GM21528 (cell line): ENCODE measurements at regions not wholly inside any gene's neighbourhood (a gene's known extent, or its start where the extent isn't known, plus 50 kb on each side); places are given as distances from the start of the nearest gene placed in this dataset.

ENCODE experiments used
- ATAC-seq: cut with Tn5 transposase; IDR thresholded peaks from one replicate; pipeline ENCODE4 v1.9.1; 2021; ENCODE audit warnings: mild to moderate bottlenecking, moderate library complexity; ENCODE audit not compliant: unreplicated experiment, low FRiP score

DNA sequence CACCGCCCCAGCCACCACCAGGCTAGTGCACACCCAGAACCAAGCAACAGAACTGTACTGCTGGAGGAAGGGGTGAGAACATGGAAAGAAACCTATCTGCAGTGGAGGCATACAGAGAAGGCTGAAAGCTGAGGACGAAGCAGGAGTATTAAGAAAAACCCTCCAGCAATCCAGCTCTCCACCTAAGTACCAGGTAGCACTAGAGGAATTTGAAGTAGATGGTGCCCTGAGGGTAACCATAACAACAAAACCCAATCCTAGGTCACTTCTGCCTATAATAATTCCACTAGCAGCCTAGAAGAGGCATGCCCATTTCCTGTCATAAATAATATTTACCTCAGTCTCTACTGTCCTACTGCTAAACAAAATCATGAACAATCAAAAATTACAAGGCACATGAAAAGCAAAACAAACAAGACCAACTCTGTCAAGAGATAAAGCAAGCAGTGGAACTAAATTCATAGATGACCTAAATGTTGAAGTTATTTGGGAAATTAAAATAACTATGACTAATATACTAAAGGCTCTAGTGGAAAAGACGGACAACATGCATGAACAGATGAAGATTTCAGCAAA lies 51.1 kb downstream of the HYCC1 start:
- no peak for ATAC-seq

DNA sequence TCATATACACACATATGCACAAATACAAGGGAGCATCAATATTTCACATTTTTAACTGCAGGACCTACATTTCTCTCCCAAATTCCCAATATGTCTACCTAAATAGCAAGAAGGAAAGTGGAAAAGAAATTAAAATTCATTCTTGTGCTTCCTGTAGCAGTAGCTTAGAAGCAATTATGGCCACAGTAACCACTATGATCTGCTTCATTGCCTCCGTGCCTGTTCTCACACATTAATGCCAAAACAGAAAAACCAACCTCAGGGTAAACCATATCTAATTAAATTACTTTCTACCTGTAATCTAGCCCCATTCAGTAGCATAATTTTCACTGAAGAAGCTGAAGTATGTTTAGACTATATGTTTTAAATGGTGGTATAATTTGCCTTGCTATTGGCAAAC lies 55.2 kb downstream of the HYCC1 start:
- ATAC-seq = no peak

DNA sequence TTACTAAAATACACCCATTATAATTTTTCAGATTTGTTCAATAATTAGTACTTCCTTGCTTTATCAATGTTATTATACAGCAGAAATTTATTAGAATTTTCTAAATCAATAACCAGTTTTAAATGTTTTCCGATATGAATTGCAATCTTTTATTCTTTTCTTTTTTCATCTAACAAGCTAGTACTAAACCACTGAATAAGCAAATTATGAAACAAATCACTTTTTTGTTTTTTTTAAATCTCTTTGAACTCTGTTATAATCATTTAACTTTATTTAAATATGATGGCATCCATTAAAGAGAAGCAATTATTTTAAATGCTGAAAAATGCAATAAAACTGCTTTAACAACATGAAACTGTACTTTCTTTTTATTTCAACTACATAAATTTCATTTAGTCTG lies 59.7 kb downstream of the HYCC1 start:
- ATAC-seq = no peak

DNA sequence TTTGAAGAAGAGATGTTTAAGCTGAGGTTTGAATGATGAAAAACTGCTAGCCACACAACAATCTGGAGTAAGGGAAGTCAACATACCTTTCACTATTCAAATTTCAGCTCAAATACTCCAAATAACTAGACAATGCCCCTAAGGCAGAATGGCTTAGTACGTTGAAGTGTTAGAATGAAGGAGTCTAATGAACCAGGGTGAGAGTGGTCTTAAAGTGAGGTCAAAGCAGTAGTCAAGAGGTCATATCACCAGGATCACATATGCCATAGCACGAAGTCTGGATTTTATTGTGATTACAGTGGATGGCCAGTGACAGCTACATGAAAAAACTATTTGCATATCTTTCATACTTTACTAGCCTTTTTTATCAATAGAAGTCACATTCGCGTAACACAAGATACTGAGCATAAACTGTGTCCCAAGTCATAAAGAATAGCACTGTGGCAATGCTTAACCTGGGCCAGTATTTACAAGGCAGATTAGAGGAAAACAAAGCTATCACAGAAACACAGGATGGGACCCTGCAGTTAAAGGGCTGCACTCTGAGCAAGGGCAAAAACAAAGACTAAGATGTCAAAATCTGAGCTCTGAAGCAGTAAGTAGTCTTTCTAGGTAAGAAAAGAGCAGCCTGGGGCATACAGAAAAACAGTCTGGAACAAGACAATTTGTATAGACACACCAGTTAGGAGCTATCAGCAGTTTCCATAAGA lies 61.5 kb downstream of the HYCC1 start:
- ATAC-seq = no peak

DNA sequence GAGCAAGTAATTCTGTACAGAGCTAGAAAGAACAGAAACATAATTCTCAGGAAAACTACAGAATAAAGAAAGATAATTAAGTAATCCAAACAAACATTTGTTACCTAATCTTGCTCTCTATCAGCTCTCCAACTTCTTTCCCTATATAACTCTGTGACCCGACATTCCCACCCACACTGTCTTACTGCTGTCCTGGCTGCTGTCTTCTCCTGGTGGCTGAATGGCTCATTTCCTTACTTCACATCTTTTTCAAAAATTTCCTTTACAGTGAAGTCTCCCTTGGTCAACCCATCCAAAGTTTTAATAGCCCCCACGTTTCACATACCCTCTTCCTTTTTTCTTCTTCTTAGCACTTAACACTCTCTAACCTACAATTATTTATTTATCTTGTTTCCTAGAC lies 64.0 kb downstream of the HYCC1 start:
- ATAC-seq = no peak

DNA sequence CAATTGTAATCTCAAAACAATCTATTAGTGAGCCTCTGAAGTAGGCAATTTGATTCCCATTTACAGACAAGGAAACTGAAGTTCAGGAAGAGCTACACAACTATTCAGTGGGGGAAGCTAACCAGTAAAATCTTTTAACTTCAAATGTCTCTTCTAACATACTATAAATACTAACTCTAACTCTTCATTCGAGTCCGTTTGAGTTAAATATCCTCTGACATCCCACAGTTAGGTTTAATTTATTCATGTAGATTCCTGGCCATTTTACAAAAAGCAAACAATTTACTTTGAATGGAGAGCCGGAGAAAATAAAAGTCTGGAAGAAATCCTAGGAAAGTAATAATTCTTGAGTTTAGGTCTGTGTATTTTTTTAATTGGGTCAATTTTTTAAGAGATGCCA lies 64.7 kb downstream of the HYCC1 start:
- no peak for ATAC-seq

DNA sequence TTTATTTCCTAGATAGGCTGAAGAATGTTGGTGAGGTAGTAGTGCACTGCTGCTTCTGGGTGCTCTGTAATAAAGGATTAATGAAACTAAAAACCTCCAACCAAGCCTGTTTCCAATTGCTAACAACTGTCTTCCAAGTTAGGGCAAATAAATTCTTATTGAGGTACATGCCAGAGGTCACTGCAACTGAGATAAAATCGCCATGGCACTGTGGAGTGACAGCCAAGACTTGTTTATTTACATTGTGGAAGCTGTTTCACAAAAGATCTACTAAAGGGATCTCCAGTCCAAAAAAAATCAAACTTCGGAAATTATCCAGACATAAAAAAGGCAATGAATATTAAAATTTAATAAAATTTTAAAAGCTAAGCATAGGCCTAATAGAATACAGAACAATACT lies 65.2 kb downstream of the HYCC1 start:
- no peak for ATAC-seq

DNA sequence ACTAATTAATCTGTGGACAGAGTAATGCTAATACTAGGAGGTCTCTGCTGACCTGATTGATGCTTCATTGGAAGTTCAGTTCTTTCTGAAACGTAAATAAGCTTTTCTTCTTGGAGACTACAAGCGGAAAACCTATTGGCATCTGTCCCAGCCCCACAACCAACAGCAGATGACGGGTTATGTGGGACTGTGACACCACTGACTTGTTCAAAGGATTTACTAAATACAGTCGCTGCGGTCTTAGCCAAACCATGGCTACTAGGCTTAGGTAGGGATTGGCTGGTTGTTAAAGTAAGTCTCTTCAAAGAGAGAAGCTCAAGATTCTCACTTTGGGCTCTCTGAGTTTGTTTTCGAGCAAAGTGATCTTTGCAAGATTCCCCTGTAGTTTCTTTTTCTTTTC lies 68.3 kb downstream of the HYCC1 start:
- no peak for ATAC-seq

DNA sequence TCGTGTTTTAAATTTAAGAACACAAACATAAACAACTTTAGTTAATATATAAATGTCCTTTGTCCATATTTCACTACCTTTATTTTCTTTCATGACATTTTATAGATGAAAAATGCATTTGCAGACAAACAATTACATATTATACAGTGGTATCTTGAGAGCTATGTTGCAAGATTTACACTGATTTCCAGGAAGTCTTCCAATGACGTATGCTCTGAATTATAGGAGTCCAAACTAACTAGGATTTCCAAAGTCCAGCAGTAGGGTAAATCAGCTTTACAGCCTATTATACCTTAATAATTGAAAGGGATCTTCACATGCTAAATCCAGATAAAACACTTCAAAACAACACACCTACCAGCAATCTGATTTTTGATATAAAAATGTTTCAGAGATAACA lies 69.4 kb downstream of the HYCC1 start:
- no peak for ATAC-seq

DNA sequence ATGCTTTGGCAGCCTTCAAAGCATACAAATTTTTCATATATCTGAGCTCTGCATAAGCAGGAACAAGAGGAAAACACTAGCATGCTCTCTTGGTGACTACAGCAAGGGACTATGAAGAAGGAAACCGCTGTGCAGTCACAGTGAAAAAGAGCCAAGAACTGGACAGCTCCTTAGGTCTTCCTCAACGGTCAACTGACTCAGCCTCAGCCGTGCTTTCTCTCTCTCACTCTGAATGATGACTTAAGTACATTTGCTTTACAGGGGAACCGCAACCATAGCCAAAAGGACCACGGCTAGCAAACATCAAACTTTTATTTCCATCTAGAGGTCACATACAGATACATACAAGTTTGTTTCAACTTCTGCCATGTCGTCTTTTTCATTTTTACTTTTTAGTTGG lies 69.9 kb downstream of the HYCC1 start:
- ATAC-seq = no peak

DNA sequence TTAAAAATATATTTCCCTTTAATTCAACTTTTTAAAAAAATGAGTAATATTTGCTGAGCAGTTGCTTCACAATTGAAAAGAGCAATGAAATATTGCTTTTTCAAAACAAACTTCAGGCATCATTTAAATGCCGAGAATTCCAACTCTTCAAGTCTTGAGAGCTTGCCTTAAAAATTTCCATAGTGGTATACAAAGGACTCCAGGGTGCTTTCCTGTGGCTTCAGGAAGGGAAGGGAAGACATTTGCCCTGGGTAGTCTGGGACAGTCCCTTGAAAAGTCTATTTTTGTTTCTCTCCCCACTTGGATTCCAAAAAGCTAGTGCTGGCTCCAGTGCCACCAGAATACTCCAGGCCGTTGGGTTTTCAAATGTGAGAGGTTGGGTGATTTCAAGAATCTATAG lies 71.7 kb downstream of the HYCC1 start:
- ATAC-seq = no peak

DNA sequence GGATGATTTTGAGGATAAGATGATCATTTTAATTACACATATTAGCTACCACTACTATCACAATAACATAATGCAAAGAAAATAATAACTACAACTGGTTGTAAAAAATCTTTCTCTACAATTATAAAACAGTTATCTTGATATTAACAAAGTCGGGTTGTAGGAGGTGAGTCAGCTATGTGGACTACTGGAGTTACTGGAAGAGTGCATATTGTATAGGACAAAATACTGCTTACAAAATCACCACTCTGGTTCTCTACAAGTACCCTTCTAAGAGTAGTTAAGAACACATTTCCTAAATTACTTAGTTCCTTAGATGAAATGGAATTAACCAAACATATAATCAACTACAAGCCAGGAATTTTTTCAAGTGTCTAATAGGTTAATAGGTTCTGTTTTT lies 74.1 kb downstream of the HYCC1 start:
- ATAC-seq = no peak

DNA sequence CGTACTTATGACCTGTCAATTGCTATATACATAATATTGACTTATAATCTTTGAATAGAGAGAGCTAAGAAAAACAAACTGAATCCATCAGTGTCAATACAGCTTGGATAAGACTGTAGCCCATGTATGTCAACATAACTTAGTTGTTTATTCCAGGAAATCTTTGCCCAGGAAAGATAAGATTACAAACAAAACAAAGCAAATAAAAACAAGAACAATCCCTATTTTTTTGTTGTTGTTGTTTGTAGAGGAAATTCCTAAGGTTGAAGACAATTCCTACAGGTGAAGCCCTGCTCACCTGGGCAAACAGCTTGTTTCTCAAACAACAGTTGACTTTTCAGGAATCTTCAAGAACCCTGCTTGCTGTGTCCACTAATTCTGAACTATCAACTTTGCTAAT lies 76.0 kb downstream of the HYCC1 start:
- no peak for ATAC-seq

DNA sequence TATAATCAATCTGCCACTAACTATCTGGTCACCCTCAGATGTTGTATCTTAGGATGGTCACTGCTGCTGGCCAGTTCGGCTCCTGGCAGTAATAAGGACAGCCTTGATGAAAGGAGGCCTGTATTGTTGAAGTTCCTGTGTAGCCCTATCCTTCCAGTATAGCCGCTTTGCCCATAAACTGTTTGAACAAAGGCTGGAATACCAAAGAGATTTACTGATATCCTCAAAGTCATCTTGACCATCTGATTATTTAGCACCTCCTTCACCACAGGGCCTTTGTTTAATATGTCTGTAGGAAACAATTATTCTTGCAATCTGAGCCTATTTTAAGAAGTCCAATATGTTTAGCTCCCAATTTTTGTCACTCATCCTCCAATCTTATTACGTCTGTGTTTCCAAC lies 77.7 kb downstream of the HYCC1 start:
- no peak for ATAC-seq

DNA sequence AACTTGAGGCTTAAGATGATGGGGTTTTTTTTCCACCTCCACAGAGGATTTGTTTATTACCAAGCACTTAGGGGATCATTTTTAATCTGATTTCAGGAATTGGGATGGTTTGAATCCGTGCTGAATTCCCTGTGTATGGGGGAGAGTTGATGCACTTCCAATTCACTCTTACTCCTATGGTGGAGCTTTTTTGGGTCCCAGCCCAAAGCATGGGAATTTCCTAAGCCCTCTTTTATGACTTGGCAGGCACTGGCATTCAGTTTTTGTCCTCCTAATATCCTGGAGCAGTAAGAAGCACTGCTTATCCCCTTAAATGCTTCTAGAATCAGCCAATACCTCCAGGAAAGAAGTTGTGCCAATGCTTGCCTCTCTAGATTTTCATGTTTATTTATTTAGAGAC lies 78.7 kb downstream of the HYCC1 start:
- ATAC-seq = no peak

DNA sequence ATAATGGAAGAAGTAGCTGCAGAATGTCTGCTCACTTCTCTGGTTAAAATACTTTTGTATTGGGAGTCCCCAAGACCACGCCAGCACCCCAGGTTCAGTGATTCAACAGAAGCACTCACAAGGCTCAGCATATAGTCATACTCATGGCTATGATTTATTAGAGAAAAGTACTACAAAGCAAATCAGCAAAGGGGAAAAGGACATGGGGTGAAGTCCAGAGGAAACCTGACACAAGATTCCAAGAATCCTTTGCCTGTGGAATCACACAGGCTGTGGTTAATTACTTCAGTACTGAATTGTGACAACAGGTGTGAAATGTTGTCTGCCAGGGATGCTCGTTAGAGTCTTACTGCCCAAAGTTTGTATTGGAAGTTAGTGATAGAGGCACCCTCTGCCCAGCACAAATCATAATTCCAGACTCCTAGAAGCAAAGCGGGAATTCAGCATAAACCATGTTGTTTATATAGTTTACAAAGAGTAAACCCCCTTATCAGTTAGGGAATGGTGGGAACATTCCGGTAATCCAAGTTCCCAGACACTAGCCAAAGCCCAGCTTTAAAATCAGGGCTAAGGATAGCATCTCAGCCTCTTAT lies 79.4 kb downstream of the HYCC1 start:
- ATAC-seq = no peak

DNA sequence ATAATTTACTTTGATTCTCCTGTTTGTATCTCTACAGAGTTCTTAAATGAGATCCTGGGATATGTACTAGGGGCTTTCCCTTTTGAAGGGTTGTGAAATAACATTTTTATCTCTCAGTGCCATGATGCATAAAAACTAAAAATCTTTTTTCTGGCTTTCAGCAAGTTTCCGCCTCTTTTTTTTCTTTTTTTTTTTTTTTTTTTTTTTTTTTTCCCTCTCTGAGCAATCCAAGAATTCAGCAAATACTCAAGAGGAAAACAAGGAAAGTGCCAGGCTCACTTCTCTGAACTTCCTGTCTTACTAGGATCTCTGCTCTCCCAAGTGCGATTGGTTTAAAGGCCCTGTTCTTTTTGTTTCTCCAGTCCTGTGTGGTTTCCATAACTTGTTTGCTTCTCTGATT lies 79.9 kb downstream of the HYCC1 start:
- no peak for ATAC-seq

DNA sequence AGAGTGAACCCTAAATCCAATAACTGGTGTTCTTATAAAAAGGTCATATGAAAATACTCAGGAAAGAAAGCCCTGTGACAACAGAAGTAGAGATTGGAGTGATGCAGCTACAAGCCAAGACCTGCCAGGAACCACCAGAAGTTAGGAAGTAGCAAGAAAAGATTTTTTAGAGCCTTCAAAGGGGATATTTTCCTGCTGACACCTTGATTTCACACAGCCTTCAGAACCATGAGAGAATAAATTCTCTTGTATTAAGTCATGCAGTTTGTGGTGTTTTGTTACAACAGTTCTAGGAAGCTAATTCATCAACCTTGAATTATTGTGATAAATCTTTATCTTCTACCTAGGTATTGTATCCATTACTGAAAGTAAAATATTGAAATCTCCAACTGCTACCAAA lies 81.0 kb downstream of the HYCC1 start:
- ATAC-seq = no peak

DNA sequence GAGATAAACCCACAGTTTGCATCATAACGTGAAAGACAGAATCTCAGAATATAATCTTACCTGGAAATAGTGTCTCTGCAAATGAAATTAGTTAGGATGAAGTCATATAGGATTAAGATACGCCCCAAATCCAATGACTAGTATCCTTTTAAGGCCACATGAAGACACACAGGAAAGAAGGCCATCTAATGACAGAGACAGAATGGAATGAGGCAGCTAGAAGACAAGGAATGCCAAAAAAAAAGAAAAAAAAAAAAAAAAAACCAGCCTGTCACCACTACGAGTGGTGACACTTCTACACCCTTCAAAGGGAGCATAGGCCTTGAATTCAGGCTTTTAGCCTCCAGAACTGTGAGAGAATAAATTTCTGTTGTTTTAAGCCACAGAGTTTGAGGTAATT lies 82.9 kb downstream of the HYCC1 start:
- no peak for ATAC-seq

DNA sequence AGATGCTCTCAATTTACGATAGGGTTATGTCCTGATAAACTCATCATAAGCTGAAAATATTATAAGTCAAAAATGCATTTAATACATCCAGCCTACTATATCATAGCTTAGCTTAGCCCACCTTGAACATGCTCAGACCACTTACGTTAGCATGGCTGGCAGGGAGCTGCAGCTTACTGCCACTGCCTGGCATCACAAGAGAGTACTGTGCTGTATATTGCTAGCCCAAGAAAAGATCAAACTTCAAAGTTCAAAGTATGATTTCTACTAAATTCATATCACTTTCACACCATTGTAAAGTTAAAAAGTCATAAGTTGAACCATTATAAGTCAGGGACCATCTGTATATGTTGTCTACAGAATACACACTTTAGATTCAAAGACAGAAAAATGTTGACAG lies 91.6 kb downstream of the HYCC1 start:
- ATAC-seq = no peak

DNA sequence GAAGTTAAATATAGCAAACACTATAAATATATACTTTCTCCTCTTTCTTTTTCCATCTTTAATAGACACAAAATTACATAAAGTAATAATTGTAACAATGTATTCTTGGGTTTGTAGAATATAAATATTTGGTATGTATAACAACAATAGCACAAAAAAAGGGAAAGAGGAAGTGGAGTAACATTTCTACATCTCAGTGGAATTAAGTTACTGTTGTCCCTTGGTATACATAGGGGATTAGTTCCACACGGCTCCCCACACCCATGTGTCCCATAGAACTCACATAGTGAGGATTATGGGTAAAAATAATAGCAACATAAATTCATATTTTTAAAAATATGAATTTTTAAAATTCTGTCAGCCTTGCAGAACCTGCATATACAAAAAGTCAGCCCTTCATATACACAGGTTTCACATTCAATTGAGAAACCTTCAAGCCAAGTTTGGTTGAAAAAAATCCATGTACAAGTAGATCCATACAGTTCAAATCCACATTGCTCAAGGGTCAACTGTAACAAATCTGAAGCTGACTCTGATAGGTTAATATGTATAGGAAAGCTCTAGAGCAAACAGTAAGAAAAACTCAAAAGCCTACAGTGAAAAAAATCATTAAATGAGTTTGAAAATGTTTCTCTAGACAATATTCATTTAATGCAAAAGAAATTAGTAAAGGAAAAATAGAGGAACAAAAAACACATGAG lies 92.4 kb downstream of the HYCC1 start:
- ATAC-seq = no peak

DNA sequence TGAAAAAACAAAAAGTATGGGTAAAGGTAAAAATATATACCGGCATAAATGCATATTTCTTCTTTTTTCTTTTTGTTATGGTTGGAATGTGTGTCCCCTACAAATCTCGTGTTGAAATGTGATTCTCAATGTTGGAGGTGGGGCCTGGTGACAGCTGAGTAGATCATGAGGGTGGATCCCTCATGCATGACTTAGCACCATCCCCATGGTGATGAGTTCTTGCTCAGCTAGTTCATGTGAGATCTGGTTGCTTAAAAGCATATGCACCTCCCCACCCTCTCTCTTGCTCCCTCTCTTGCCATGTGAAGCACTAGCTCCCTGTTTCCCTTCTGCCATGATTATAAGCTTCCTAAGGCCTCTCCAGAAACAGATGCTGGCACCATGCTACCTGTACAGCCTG lies 93.3 kb downstream of the HYCC1 start:
- ATAC-seq = no peak
